ENCODE measurements at regions not wholly inside any gene's neighbourhood (a gene's known extent, or its start where the extent isn't known, plus 50 kb on each side); places are given as distances from the start of the nearest gene placed in this dataset.

DNA sequence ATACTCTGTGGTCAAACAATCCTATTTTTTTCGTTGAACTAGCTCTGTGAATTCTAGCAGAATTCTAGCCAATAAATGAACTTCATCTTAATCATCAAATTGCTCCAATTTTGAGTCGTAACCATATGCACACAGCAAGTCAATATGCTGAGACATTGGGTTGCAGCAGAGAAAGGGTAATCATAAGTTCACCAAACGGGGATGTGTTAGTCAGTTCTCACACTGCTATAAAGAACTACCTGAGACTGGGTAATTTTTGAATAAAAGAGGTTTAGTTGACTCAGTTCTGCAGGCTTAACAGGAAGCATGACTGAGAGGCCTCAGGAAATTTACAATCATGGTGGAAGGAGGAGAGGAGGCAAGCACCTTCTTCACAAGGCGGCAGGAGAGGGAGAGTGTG is 67.7 kb upstream of the ABCC4 start:
- H2BK15ac ChIP-seq (ENCODE audit: low read length), result no peak overlapping the region
- no peak overlapping the region for H3K9ac ChIP-seq (replicated peaks in 1 of 4; ENCODE audit: extremely low read depth in 1 of 4, low read depth in 3 of 4, low read length in 3 of 4)
- H4K8ac ChIP-seq (ENCODE audit: extremely low read depth, insufficient read depth, low read length), result no peak overlapping the region
- H3K27ac ChIP-seq (ENCODE audit: low read depth, low read length), result no peak overlapping the region
- H3K14ac ChIP-seq (ENCODE audit: insufficient read length), result no peak overlapping the region
- peak overlapping the region; percentile 22; the same call in 1 of the 2 replicates for H2AFZ ChIP-seq (ENCODE audit: low read length)
- H3K23ac ChIP-seq (ENCODE audit: insufficient read length), result no peak overlapping the region
- no peak for TF ChIP-seq EP300 (IDR thresholded peaks at IDR 0.05; ENCODE audit: borderline replicate concordance in 1 of 2, low read depth in 2 of 2, low read length in 2 of 2)
- TF ChIP-seq, protein P1, sequence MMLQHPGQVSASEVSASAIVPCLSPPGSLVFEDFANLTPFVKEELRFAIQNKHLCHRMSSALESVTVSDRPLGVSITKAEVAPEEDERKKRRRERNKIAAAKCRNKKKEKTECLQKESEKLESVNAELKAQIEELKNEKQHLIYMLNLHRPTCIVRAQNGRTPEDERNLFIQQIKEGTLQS (IDR thresholded peaks at IDR 0.05; ENCODE audit: insufficient read depth, low read depth, low read length), result no peak
- no peak overlapping the region for H3K4ac ChIP-seq (replicated peaks; ENCODE audit: insufficient read length, low read depth, low read length)
- H4K5ac ChIP-seq (ENCODE audit: insufficient read length, low read depth, low read length), result no peak overlapping the region
- no peak overlapping the region for H2BK12ac ChIP-seq (ENCODE audit: low read depth, low read length)
- no peaks in the 10 kb centered on the region for H3K79me2 ChIP-seq (ENCODE audit: control insufficient read depth in 1 of 2, insufficient read depth in 2 of 2, low read length in 2 of 2)
- no peaks in the 10 kb centered on the region for H3K9me3 ChIP-seq (ENCODE audit: insufficient read depth in 2 of 2, low read depth in 1 of 2, low read length in 1 of 2)
- DNase-seq (ENCODE audit: low read depth in 1 of 2, low spot score in 2 of 2), result no peak
- no peaks in the 10 kb centered on the region for H3K27me3 ChIP-seq (replicated peaks in 1 of 4; ENCODE audit: control insufficient read depth in 3 of 4, extremely low read depth in 1 of 4, insufficient read depth in 3 of 4, low read length in 3 of 4)
- no peaks in the 10 kb centered on the region for H4K20me1 ChIP-seq (replicated peaks in 1 of 2; ENCODE audit: control insufficient read depth in 1 of 2, insufficient read depth in 2 of 2, low read length in 2 of 2)
- no peak overlapping the region for H3K4me2 ChIP-seq (ENCODE audit: insufficient read depth in 1 of 2, low read depth in 2 of 2, low read length in 2 of 2)
- no peaks in the 10 kb centered on the region for H3K36me3 ChIP-seq (ENCODE audit: control insufficient read depth in 2 of 4, insufficient read depth in 4 of 4, low read length in 3 of 4)
- CTCF ChIA-PET (ENCODE audit: partially characterized antibody), result interaction anchor here (0.9 kb wide), 1 partner anchor 51 kb away, joined by 3 read pairs; no protein-coding TSS in a partner anchor
- 88% methylated on average over 4 of the region's 4 CpGs; no CpG with 5 or more reads in 1 of the 2 experiments for WGBS, 2 experiments (ENCODE audit: extremely low coverage in 1 of 2, insufficient coverage in 1 of 2, insufficient read length in 1 of 2, insufficient replicate concordance in 2 of 2, low coverage in 1 of 2, low lambda C conversion rate in 2 of 2, missing lambda C conversion rate in 1 of 2)
- no peak overlapping the region for H4K91ac ChIP-seq (replicated peaks; ENCODE audit: insufficient read length, low read length)
- no peak overlapping the region for H2BK20ac ChIP-seq (ENCODE audit: low read length)
- H3K18ac ChIP-seq (ENCODE audit: extremely low read depth, low read length), result no peak overlapping the region
- FAIRE-seq, result no peak
- POLR2A ChIA-PET (ENCODE audit: partially characterized antibody), result no interaction called here
- H3K4me3 ChIP-seq (ENCODE audit: extremely low read depth in 1 of 4, insufficient read depth in 2 of 4, low read depth in 3 of 4, low read length in 4 of 4), result no peak overlapping the region
- H3K4me1 ChIP-seq (replicated peaks in 1 of 4; ENCODE audit: control insufficient read depth in 3 of 4, insufficient read depth in 4 of 4, low read length in 3 of 4), result no peaks in the 10 kb centered on the region
- no peak overlapping the region for H2BK120ac ChIP-seq (replicated peaks; ENCODE audit: low read depth, low read length)
- no peaks in the 10 kb centered on the region for H3K23me2 ChIP-seq (ENCODE audit: low read depth, low read length)
- H2AK5ac ChIP-seq (ENCODE audit: low read depth, low read length), result no peak overlapping the region
- no peak overlapping the region for H2BK5ac ChIP-seq (ENCODE audit: low read depth, low read length)
- H3K79me1 ChIP-seq (ENCODE audit: low read depth, low read length), result no peaks in the 10 kb centered on the region
- no peak overlapping the region for H3K56ac ChIP-seq (replicated peaks; ENCODE audit: insufficient read length, low read depth, low read length)

Measured in H1 (cell line).